Activated naive CD8-positive, alpha-beta T cell treated with anti-CD3 and anti-CD28 coated beads, Interleukin-2, amount 50 U/mL, for 24 hours (primary cell): ENCODE measurements at regions not wholly inside any gene's neighbourhood (a gene's known extent, or its start where the extent isn't known, plus 50 kb on each side); places are given as distances from the start of the nearest gene placed in this dataset.

Experiments
- ATAC-seq: fragments of 150-1000 bp; cut with Tn5 transposase; one replicate; pipeline ENCODE4 v1.10.0; 2021
- DNase-seq: peaks from one replicate; pipeline ENCODE4 v3.0.0; 2021
- H3K27ac Mint-ChIP-seq: one replicate; pipeline ENCODE4 v1.8.0; 2021; ENCODE audit warnings: mild to moderate bottlenecking, mixed read lengths
- H3K27me3 Mint-ChIP-seq: one replicate; pipeline ENCODE4 v1.8.0; 2021; ENCODE audit warnings: mixed read lengths
- H3K36me3 Mint-ChIP-seq: one replicate; pipeline ENCODE4 v1.8.0; 2021; ENCODE audit warnings: low read depth, mixed read lengths
- H3K4me1 Mint-ChIP-seq: one replicate; pipeline ENCODE4 v1.8.0; 2021; ENCODE audit warnings: mixed read lengths
- H3K4me3 Mint-ChIP-seq: one replicate; pipeline ENCODE4 v1.8.0; 2021; ENCODE audit warnings: mild to moderate bottlenecking, moderate library complexity, mixed read lengths
- H3K9me3 Mint-ChIP-seq: one replicate; pipeline ENCODE4 v1.8.0; 2021; ENCODE audit warnings: mixed read lengths

DNA sequence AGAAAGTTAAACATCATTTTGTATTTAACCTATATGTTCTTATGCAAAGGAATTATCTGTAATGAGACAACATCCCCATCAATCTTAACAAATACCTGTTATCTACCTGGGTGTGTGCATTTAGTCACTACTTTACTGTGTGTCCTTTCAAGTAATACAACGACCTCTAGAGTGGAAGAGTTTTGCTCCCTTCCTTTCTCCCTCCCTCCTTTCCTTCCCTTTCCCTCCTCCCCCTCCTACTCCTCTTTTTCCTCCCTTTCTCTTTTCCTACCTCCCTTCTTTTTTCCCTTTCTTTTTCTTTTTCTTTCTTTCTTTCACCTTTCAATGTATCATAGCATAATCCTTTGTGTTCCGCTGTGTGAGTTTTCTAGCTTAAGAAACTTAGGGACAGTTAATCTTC, 532.3 kb downstream of the SLC4A3 start:
- no peaks in the 10 kb centered on the region for H3K9me3 Mint-ChIP-seq
- H3K27ac Mint-ChIP-seq: no peak overlapping the region
- no peaks in the 10 kb centered on the region for H3K4me1 Mint-ChIP-seq
- H3K27me3 Mint-ChIP-seq: no peaks in the 10 kb centered on the region
- H3K36me3 Mint-ChIP-seq: no peaks in the 10 kb centered on the region
- no peak for ATAC-seq
- no peak overlapping the region for H3K4me3 Mint-ChIP-seq
- no peak for DNase-seq

DNA sequence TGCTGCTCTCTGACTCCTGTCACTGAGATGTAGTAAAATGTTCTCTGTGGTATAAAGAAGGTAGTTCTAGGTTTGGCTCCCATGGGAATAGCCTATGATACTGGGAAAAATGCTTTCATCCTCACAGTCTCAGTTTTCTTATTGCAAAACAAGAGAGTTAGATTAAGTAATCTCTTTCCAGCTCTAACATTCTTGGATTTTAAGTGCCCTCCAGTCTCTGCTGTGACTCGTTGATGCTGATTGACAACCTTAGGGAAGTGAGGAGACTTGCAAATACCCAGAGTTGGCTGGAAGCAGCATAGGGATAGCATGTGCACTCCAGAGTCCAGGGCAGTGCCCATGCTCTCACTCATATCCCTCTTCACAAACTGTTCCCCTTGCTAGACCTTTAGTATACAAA, 534.9 kb downstream of the SLC4A3 start:
- ATAC-seq (no peak), DNase-seq (no peak)
- no peaks in the 10 kb centered on the region for H3K4me1 Mint-ChIP-seq
- no peak overlapping the region for H3K27ac Mint-ChIP-seq
- no peaks in the 10 kb centered on the region for H3K27me3 Mint-ChIP-seq
- H3K36me3 Mint-ChIP-seq: no peaks in the 10 kb centered on the region
- H3K4me3 Mint-ChIP-seq: no peak overlapping the region
- no peaks in the 10 kb centered on the region for H3K9me3 Mint-ChIP-seq

DNA sequence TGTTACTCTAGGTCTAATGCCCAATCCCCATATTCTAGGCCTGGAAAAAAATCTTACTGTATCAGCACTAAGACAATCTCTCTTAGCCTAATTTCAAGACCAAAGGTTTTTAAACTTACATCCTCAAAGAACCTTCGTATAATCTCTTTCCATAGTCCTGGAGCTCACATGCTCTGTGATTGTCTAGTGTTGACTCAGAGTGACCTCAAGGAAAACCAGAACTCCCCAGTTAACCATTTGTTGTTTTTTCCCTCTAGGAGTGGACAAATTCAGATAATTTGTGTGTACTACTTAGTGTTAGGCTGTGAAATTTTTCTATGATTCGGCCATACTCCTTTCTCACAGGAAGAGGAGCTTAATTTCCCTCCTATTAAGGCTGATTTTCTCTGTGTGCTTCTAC, 536.1 kb downstream of the SLC4A3 start:
- Mint-ChIP-seq H3K4me3 (no peak overlapping the region), H3K9me3 (no peaks in the 10 kb centered on the region), H3K27ac (no peak overlapping the region), H3K27me3 (no peaks in the 10 kb centered on the region), H3K36me3 (no peaks in the 10 kb centered on the region), H3K4me1 (no peaks in the 10 kb centered on the region)
- ATAC-seq (no peak), DNase-seq (no peak)

DNA sequence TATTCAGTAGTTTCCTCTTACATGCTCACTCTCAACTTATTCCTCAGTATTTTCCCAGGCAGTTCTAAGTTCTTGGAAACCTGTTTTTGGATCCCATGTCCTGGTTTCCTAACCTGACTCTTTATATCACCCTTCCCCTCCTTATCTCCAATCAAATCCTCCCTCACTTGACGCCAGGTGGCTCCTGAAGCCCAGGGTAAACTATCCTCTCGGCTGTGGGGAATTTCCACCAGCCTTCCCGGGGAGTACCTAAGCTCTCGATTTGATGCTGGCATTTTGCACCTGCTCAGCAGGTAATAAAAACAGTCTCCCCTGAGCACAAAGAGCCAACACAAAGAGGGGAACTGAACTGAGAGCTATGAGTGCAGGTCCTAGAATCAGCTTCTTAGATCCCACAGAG, 538.0 kb downstream of the SLC4A3 start:
- ATAC-seq (no peak), DNase-seq (no peak)
- Mint-ChIP-seq H3K4me1 (no peaks in the 10 kb centered on the region), H3K4me3 (no peak overlapping the region), H3K9me3 (no peaks in the 10 kb centered on the region), H3K27me3 (no peaks in the 10 kb centered on the region), H3K27ac (no peak overlapping the region), H3K36me3 (no peaks in the 10 kb centered on the region)

DNA sequence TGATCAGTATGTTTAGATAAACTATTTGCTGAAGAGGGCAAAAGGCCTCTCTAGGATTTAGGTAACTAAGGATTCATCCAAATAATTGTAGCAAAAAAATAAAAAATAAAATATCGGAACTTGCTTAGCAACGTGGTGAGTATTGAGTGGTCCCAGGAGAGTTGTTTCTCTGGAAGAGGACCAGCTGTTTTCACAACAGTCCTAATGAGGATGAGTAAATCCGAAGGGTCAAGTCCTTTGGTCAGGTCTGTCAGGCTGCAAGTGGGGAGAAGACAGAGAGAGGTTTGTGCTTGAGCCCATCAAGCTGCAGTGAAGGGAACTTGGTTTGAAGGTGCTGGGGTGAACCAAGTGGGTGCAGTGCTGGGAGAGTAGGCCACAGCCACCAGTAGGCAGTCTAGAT, 539.2 kb downstream of the SLC4A3 start:
- ATAC-seq: no peak
- H3K27me3 Mint-ChIP-seq: no peaks in the 10 kb centered on the region
- H3K36me3 Mint-ChIP-seq: no peaks in the 10 kb centered on the region
- DNase-seq: no peak
- H3K27ac Mint-ChIP-seq: no peak overlapping the region
- no peaks in the 10 kb centered on the region for H3K9me3 Mint-ChIP-seq
- H3K4me1 Mint-ChIP-seq: no peaks in the 10 kb centered on the region
- no peak overlapping the region for H3K4me3 Mint-ChIP-seq

DNA sequence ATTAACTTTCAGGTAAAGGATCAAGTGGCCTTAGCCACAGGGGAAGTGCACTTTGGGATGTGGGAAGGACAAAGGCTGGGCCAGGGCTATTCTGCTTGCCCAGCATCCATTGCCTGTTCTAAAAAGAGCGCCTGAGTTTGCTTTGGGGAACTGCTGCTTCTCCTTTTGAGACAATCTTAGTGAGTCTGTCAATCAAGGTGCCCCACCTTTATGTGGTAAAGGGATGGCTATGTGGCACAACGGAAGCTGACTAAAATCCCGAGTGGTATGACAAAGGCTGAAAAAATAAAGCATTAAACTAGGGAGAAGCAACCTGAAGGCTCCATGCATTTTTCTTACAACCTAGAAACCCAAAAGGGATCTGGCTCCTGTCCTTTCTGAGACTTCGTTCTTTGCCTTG, 540.5 kb downstream of the SLC4A3 start:
- H3K9me3 Mint-ChIP-seq: no peaks in the 10 kb centered on the region
- H3K4me3 Mint-ChIP-seq: no peak overlapping the region
- H3K27me3 Mint-ChIP-seq: no peaks in the 10 kb centered on the region
- H3K36me3 Mint-ChIP-seq: no peaks in the 10 kb centered on the region
- H3K4me1 Mint-ChIP-seq: no peaks in the 10 kb centered on the region
- ATAC-seq (no peak), DNase-seq (no peak)
- no peak overlapping the region for H3K27ac Mint-ChIP-seq

DNA sequence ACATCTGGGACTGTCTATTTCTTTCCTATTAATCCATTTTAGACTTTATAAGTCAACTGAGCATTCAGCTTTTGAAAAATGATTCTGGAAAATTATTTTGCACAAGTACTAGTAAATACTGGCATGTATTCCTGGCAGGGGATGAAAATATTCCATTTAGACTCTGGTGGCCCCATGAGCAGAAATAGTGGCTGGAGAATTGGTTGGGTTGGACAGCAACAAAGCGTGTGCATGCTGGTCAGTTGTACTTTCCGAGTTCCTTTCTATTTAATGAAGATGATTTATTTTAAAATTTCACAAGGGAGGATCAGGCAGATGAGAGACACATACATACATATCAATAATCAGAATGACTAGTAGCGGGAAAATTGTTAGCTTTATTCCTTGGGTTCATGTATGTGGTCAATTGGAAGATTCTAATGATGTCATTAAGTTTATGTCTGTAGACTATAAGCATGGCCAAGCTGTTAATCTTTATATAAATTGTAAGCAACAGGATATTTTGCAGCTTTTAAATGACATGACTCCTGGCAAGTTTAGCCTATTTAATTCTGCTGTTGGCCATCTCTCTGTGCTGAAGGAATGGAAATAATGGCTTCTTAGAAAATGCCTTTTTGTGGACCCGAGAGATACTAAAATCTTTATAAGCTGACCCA, 541.6 kb downstream of the SLC4A3 start:
- Mint-ChIP-seq H3K4me1 (no peaks in the 10 kb centered on the region), H3K4me3 (no peak overlapping the region), H3K27ac (no peak overlapping the region), H3K36me3 (no peaks in the 10 kb centered on the region), H3K9me3 (no peaks in the 10 kb centered on the region), H3K27me3 (no peaks in the 10 kb centered on the region)
- ATAC-seq (no peak), DNase-seq (no peak)

DNA sequence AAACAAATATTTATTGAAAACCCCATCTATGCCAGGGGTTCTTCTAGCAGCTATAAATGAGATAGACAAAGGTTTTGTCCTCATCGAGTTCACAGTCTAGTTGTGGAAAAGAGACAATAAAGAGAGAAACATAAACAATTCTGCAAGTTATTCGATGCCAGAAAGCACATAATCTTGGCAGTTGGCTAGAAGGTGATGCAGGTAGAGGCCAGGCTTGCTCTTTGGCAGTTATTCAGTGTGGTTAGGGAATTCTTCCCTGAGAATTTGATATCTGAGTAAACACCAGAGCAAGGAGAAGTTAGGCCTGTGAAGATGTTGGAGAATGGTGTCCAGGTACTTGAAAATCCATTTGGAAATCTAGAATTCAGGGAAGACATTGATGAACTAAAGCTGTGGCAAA, 547.4 kb downstream of the SLC4A3 start:
- ATAC-seq (no peak), DNase-seq (no peak)
- Mint-ChIP-seq H3K36me3 (no peaks in the 10 kb centered on the region), H3K27me3 (no peaks in the 10 kb centered on the region), H3K4me3 (no peak overlapping the region), H3K27ac (no peak overlapping the region), H3K9me3 (no peaks in the 10 kb centered on the region), H3K4me1 (no peaks in the 10 kb centered on the region)

DNA sequence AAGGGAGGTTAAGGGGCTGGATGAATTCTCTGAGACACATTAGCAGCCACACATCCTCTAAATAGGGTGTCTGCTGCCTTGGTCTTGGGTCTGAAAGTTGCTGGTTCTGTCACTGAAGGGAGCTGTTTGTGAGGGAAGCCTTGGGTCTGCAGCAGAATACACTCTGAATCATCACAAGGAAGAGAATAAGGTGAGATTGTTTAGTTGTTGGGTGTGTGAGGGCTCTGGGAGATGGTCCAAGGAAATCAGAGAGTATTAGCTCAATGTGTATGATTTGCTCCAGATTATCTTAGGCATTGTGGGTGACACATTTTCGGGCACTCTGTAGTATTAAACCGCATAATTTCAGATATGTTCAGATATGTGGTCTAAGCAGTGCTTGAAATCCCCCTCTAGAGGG, 548.5 kb downstream of the SLC4A3 start:
- Mint-ChIP-seq H3K36me3 (no peaks in the 10 kb centered on the region), H3K27ac (no peak overlapping the region), H3K4me1 (no peaks in the 10 kb centered on the region), H3K4me3 (no peak overlapping the region), H3K27me3 (no peaks in the 10 kb centered on the region), H3K9me3 (no peaks in the 10 kb centered on the region)
- ATAC-seq: no peak
- DNase-seq: no peak

DNA sequence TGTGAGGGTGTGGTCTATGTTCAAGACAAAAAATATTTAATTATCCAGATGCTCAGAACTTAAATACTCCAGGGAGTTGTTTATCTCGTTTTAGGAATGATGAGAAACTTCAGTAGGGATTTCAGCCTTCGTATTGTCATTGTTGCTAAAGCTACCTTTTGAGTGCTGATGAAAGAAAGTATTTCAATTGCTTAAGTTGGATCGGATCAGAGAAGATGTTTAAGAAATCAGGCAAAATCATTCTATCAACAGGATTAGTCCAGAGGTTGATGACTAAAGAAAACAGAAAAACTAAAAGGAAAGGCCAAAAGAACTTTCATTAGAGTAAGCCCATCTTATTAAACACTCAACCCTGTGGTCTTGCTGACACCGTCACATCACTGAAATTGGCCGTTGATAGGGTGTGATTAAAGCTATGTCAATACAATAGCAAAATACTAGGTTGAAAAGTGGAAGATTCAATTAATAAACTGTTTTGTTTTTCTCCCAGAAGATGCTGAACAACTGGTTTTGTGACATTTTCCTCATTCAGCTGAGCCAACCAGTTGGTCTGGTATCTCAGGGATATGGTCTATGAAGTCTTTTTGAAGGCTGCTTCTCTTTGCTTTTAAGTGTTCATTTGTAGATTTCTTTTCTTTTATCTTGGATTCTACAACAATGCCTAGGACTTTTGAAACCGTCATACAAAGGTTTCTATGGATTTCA, 551.7 kb downstream of the SLC4A3 start:
- no peak for ATAC-seq
- H3K27me3 Mint-ChIP-seq: no peaks in the 10 kb centered on the region
- no peak for DNase-seq
- H3K4me3 Mint-ChIP-seq: no peak overlapping the region
- no peak overlapping the region for H3K27ac Mint-ChIP-seq
- H3K4me1 Mint-ChIP-seq: no peaks in the 10 kb centered on the region
- H3K9me3 Mint-ChIP-seq: peaks cover 3% of the 10 kb centered on the region
- H3K36me3 Mint-ChIP-seq: no peaks in the 10 kb centered on the region

DNA sequence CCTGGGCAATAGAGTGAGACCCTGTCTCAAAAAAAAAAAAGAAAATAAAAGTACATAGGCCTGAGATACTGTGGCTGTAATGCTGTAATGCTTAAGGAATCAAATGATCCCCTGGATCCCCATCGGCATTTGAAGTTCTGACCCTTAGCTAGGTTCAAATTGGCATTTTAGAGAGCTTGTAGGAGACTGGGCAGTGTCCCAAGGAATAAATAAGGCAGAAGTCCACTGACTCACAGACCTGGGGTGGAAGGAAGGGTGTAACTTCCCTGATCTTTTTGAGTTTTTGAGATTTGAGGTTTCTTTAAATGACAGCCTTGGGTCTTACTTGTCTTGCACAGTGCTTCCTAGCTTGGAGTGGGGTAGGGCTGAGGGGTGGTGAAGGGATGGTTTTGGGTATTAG, 553.7 kb downstream of the SLC4A3 start:
- no peak for DNase-seq
- Mint-ChIP-seq H3K27ac (no peak overlapping the region), H3K9me3 (peaks cover 3% of the 10 kb centered on the region), H3K36me3 (no peaks in the 10 kb centered on the region), H3K4me3 (no peak overlapping the region), H3K4me1 (no peaks in the 10 kb centered on the region), H3K27me3 (no peaks in the 10 kb centered on the region)
- ATAC-seq: no peak

DNA sequence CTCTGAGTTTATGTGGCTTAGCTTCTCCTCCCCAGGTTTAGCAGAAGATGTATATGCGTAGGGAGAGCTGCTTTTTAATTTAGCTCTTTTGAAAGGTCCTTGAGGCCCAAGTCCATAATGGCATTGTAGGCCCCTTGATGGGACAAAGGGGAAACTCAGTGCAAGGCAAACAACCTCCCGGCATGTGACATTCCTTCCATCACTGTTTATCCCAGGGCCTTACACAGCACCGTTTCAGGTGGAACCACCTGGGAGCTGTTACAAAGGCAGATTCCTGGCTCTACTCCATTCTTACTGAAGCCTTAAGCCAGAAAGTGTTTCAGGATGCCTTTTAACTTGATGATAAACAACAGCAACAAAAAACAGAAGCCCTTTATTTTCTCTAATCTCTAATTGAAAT, 555.4 kb downstream of the SLC4A3 start:
- Mint-ChIP-seq H3K36me3 (no peaks in the 10 kb centered on the region), H3K4me3 (no peak overlapping the region), H3K4me1 (no peaks in the 10 kb centered on the region), H3K9me3 (peaks cover 3% of the 10 kb centered on the region), H3K27me3 (no peaks in the 10 kb centered on the region), H3K27ac (no peak overlapping the region)
- ATAC-seq (no peak), DNase-seq (no peak)

DNA sequence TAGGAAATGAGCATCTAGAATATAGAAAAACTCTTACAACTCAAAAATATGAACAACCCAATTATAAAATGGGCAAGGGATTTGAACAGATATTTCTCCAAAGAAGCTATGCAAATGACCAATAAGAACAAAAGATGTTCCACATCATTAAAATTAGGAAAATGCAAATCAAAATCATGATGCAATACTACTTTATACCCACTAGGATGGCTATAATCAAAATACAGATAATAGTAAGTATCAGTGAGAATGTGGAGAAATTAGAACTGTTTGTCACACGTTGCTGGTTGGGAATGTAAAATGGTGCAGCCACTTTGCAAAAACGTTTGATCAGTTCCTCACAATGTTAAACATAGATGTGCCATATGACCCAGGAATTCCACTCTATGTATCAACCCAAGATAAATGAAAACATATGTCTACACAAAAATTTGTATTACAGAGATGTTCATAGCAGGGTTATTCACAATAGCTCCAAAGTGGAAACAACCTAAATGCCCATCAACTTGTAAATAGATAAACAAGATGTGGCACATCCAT, 558.4 kb downstream of the SLC4A3 start:
- no peak for ATAC-seq
- H3K27me3 Mint-ChIP-seq: no peaks in the 10 kb centered on the region
- no peak for DNase-seq
- no peak overlapping the region for H3K4me3 Mint-ChIP-seq
- H3K27ac Mint-ChIP-seq: no peak overlapping the region
- H3K36me3 Mint-ChIP-seq: no peaks in the 10 kb centered on the region
- H3K9me3 Mint-ChIP-seq: peaks cover 3% of the 10 kb centered on the region
- H3K4me1 Mint-ChIP-seq: no peaks in the 10 kb centered on the region

DNA sequence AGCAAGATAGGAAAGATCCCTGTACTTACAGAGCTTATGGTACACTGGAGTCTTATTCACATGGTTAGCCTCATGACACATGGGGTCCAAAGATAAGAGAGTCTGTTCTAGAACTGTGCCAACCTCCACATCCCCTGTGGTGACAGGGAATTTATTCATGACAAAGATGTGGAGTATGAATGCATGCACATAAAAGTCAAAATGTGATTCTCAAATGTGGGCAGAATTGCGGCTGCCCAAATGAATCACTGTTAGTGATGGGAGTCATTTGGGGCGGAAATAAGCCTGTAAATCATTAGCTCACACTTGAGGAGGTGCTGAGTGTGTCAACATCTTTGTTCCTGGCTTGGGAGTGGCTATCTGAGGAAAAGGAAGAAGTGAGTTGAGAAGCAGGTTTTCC, 560.6 kb downstream of the SLC4A3 start:
- Mint-ChIP-seq H3K9me3 (peaks cover 7% of the 10 kb centered on the region), H3K27me3 (no peaks in the 10 kb centered on the region), H3K36me3 (no peaks in the 10 kb centered on the region), H3K4me1 (no peaks in the 10 kb centered on the region), H3K4me3 (no peak overlapping the region), H3K27ac (no peak overlapping the region)
- no peak for DNase-seq
- ATAC-seq: no peak

DNA sequence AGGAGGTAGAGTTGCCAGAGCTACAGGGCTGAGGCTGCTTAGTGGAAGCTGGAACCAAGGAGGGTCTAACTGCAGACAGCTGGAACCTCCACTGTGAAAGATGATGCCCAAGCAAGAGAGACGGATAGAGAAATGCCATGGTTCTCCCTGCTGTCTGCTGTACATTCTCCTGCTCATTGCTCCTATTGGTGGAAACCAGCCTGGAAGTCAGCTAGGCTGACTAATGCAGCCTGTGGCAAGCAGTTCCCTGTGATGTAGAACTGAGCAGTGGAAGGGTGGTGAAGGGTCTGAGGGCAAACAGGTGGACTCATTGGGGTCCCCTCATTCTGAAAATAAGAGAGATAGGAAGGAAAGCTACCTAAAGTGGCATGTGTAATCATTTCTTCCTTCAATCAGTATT, 563.6 kb downstream of the SLC4A3 start:
- Mint-ChIP-seq H3K27ac (no peak overlapping the region), H3K9me3 (peaks cover 4% of the 10 kb centered on the region), H3K36me3 (no peaks in the 10 kb centered on the region), H3K27me3 (no peaks in the 10 kb centered on the region), H3K4me1 (no peaks in the 10 kb centered on the region), H3K4me3 (no peak overlapping the region)
- ATAC-seq (no peak), DNase-seq (no peak)
